CD4-positive, alpha-beta memory T cell (primary cell): ENCODE measurements at regions not wholly inside any gene's neighbourhood (a gene's known extent, or its start where the extent isn't known, plus 50 kb on each side); places are given as distances from the start of the nearest gene placed in this dataset.

Experiments used
- CTCF ChIA-PET: fragments of 350-600 bp; sonication (Branson Sonifier 250); formaldehyde crosslinking; loops from one replicate; lab custom pipeline; 2021; ENCODE audit warnings: inconsistent platforms; ENCODE audit not compliant: partially characterized antibody; lab: Charles Lee
- POLR2A ChIA-PET: fragments of 350-600 bp; sonication (Branson Sonifier 250); formaldehyde crosslinking; loops from one replicate; lab custom pipeline; 2021; ENCODE audit not compliant: partially characterized antibody; lab: Charles Lee
- DNase-seq, 5 donors: peaks; one replicate each; pipeline versions ENCODE4 v3.0.0 to v3.0.0-alpha.2; 2020 to 2022; ENCODE audit warnings: mixed read lengths in 1 of 5
- H3K27ac ChIP-seq: one replicate; pipeline ENCODE4 v1.7.0; 2013; ENCODE audit warnings: low read depth, low read length
- H3K27me3 ChIP-seq: 2 replicates; pipeline ENCODE4 v1.7.0; 2013; ENCODE audit warnings: mild to moderate bottlenecking, low read length, moderate library complexity; ENCODE audit not compliant: insufficient read depth
- H3K36me3 ChIP-seq: 2 replicates; pipeline ENCODE4 v1.7.0; 2013; ENCODE audit warnings: mild to moderate bottlenecking, low read length, moderate library complexity; ENCODE audit not compliant: insufficient read depth
- H3K4me1 ChIP-seq: 2 replicates; pipeline ENCODE4 v1.7.0; 2013; ENCODE audit warnings: mild to moderate bottlenecking, low read length, moderate library complexity; ENCODE audit not compliant: insufficient read depth
- H3K4me3 ChIP-seq, 2 donors: one replicate each; pipeline ENCODE4 v1.7.0; 2013; ENCODE audit warnings: low read length in 2 of 2, mild to moderate bottlenecking in 1 of 2
- H3K9me3 ChIP-seq, 2 donors: one replicate each; pipeline ENCODE4 v1.7.0; 2013; ENCODE audit warnings: low read length in 2 of 2, control low read depth in 1 of 2; ENCODE audit not compliant: control insufficient read depth in 1 of 2
- H3K27ac Mint-ChIP-seq, 7 donors: one replicate each; pipeline ENCODE4 v1.8.0; 2020 to 2021; ENCODE audit warnings: mixed read lengths in 7 of 7, mild to moderate bottlenecking in 6 of 7, inconsistent platforms in 3 of 7, moderate library complexity in 3 of 7
- H3K27me3 Mint-ChIP-seq, 2 donors: one replicate each; pipeline ENCODE4 v1.8.0; 2020 to 2021; ENCODE audit warnings: mixed read lengths in 2 of 2
- H3K36me3 Mint-ChIP-seq, 2 donors: one replicate each; pipeline ENCODE4 v1.8.0; 2020 to 2021; ENCODE audit warnings: mixed read lengths in 2 of 2, inconsistent platforms in 1 of 2, mild to moderate bottlenecking in 1 of 2
- H3K4me1 Mint-ChIP-seq, 4 donors: one replicate each; pipeline ENCODE4 v1.8.0; 2020 to 2021; ENCODE audit warnings: mixed read lengths in 4 of 4, mild to moderate bottlenecking in 1 of 4
- H3K4me3 Mint-ChIP-seq, 8 donors: one replicate each; pipeline ENCODE4 v1.8.0; 2020 to 2021; ENCODE audit warnings: mixed read lengths in 8 of 8, mild to moderate bottlenecking in 7 of 8, moderate library complexity in 6 of 8, inconsistent platforms in 3 of 8
- H3K9me3 Mint-ChIP-seq, 8 donors: one replicate each; pipeline ENCODE4 v1.8.0; 2020 to 2021; ENCODE audit warnings: mixed read lengths in 8 of 8, mild to moderate bottlenecking in 5 of 8, inconsistent platforms in 3 of 8, moderate library complexity in 1 of 8
- intact Hi-C: fragments of 100-400 bp; cut with micrococcal nuclease; formaldehyde crosslinking; loops from one replicate; pipeline ENCODE4 v1.15.1; 2023

GRCh38 chr22:47437636-47438035 is 675.2 kb downstream of the TBC1D22A start:
- Mint-ChIP-seq H3K4me1 (no peaks in the 10 kb centered on the region), H3K27ac (no peak overlapping the region), H3K27me3 (no peaks in the 10 kb centered on the region), H3K36me3 (peaks cover 0 to 7% of the 10 kb centered on the region in 2 donors), H3K9me3 (peaks cover 2 to 47% (median 16%) of the 10 kb centered on the region in 8 donors), H3K4me3 (no peak overlapping the region)
- no peak overlapping the region for H3K4me3 ChIP-seq
- DNase-seq = no peak
- H3K4me1 ChIP-seq = no peaks in the 10 kb centered on the region
- CTCF ChIA-PET = no interaction called here
- POLR2A ChIA-PET = no interaction called here
- no peaks in the 10 kb centered on the region for H3K27me3 ChIP-seq
- no peaks in the 10 kb centered on the region for H3K9me3 ChIP-seq
- H3K27ac ChIP-seq = no peak overlapping the region
- intact Hi-C loops = no loop called here
- no peaks in the 10 kb centered on the region for H3K36me3 ChIP-seq

- no peaks in the 10 kb centered on the region for H3K4me1 Mint-ChIP-seq
- H3K4me3 ChIP-seq = no peak overlapping the region
- POLR2A ChIA-PET = no interaction called here
- CTCF ChIA-PET = no interaction called here
- no peaks in the 10 kb centered on the region for H3K27me3 ChIP-seq
- intact Hi-C loops = no loop called here
- H3K27ac Mint-ChIP-seq = no peak overlapping the region
- H3K9me3 Mint-ChIP-seq = peaks cover 0 to 41% (median 11%) of the 10 kb centered on the region in 8 donors
- H3K4me3 Mint-ChIP-seq = no peak overlapping the region
- H3K27ac ChIP-seq = no peak overlapping the region
- no peaks in the 10 kb centered on the region for H3K27me3 Mint-ChIP-seq
- H3K9me3 ChIP-seq = no peaks in the 10 kb centered on the region
- peaks cover 0 to 4% of the 10 kb centered on the region in 2 donors for H3K36me3 Mint-ChIP-seq
- H3K4me1 ChIP-seq = no peaks in the 10 kb centered on the region
- DNase-seq = no peak
- no peaks in the 10 kb centered on the region for H3K36me3 ChIP-seq
Observed at GRCh38 chr22:47437110-47437509, 674.7 kb downstream of the TBC1D22A start.

- Mint-ChIP-seq H3K4me3 (no peak overlapping the region), H3K27me3 (no peaks in the 10 kb centered on the region), H3K4me1 (no peaks in the 10 kb centered on the region), H3K36me3 (peaks cover 0 to 4% of the 10 kb centered on the region in 2 donors), H3K27ac (peak overlapping the region in 1 of 7 donors; percentile 75), H3K9me3 (peaks cover 0 to 36% (median 9%) of the 10 kb centered on the region in 8 donors)
- Histone ChIP-seq H3K36me3 (no peaks in the 10 kb centered on the region), H3K9me3 (no peaks in the 10 kb centered on the region), H3K4me3 (no peak overlapping the region), H3K27ac (no peak overlapping the region), H3K4me1 (no peaks in the 10 kb centered on the region), H3K27me3 (no peaks in the 10 kb centered on the region)
- intact Hi-C loops = no loop called here
- no peak for DNase-seq
- POLR2A ChIA-PET = no interaction called here
- CTCF ChIA-PET = no interaction called here
Observed at GRCh38 chr22:47435826-47436225, 673.4 kb downstream of the TBC1D22A start.

GRCh38 chr22:47435204-47435487 is 672.7 kb downstream of the TBC1D22A start:
- Mint-ChIP-seq H3K4me1 (no peaks in the 10 kb centered on the region), H3K27ac (no peak overlapping the region), H3K4me3 (no peak overlapping the region), H3K27me3 (no peaks in the 10 kb centered on the region), H3K36me3 (peaks cover 0 to 4% of the 10 kb centered on the region in 2 donors), H3K9me3 (peaks cover 0 to 29% (median 7%) of the 10 kb centered on the region in 8 donors)
- no peak for DNase-seq
- Histone ChIP-seq H3K27me3 (no peaks in the 10 kb centered on the region), H3K27ac (no peak overlapping the region), H3K9me3 (no peaks in the 10 kb centered on the region), H3K36me3 (no peaks in the 10 kb centered on the region), H3K4me3 (no peak overlapping the region), H3K4me1 (no peaks in the 10 kb centered on the region)
- intact Hi-C loops = no loop called here
- POLR2A ChIA-PET = no interaction called here
- CTCF ChIA-PET = no interaction called here

- Mint-ChIP-seq H3K4me1 (no peaks in the 10 kb centered on the region), H3K27ac (no peak overlapping the region), H3K4me3 (no peak overlapping the region), H3K9me3 (peaks cover 0 to 29% (median 5%) of the 10 kb centered on the region in 8 donors), H3K36me3 (peaks cover 0 to 4% of the 10 kb centered on the region in 2 donors), H3K27me3 (no peaks in the 10 kb centered on the region)
- H3K27ac ChIP-seq = no peak overlapping the region
- no peaks in the 10 kb centered on the region for H3K27me3 ChIP-seq
- intact Hi-C loops = no loop called here
- H3K4me3 ChIP-seq = no peak overlapping the region
- no peaks in the 10 kb centered on the region for H3K4me1 ChIP-seq
- ChIA-PET CTCF (no interaction called here), POLR2A (no interaction called here)
- no peaks in the 10 kb centered on the region for H3K36me3 ChIP-seq
- DNase-seq = no peak
- no peaks in the 10 kb centered on the region for H3K9me3 ChIP-seq
Observed at GRCh38 chr22:47434336-47435203, 672.1 kb downstream of the TBC1D22A start.

- intact Hi-C loops = no loop called here
- Histone ChIP-seq H3K4me3 (no peak overlapping the region), H3K36me3 (no peaks in the 10 kb centered on the region), H3K27ac (no peak overlapping the region), H3K4me1 (no peaks in the 10 kb centered on the region), H3K9me3 (no peaks in the 10 kb centered on the region), H3K27me3 (no peaks in the 10 kb centered on the region)
- DNase-seq = no peak
- Mint-ChIP-seq H3K27ac (no peak overlapping the region), H3K36me3 (peaks cover 0 to 4% of the 10 kb centered on the region in 2 donors), H3K9me3 (peaks cover 0 to 27% (median 4%) of the 10 kb centered on the region in 8 donors), H3K4me1 (no peaks in the 10 kb centered on the region), H3K27me3 (peaks cover 0 to 2% of the 10 kb centered on the region in 2 donors), H3K4me3 (no peak overlapping the region)
- ChIA-PET CTCF (no interaction called here), POLR2A (no interaction called here)
Observed at GRCh38 chr22:47433627-47434026, 671.2 kb downstream of the TBC1D22A start.

- Mint-ChIP-seq H3K36me3 (peaks cover 0 to 4% of the 10 kb centered on the region in 2 donors), H3K27ac (no peak overlapping the region)
- H3K36me3 ChIP-seq = no peaks in the 10 kb centered on the region
Observed at GRCh38 chr22:47432683-47433082, 670.2 kb downstream of the TBC1D22A start.

More at GRCh38 chr22:47432683-47433082, 670.2 kb downstream of the TBC1D22A start:
- H3K27me3 ChIP-seq = no peaks in the 10 kb centered on the region
- Mint-ChIP-seq H3K27me3 (peaks cover 0 to 2% of the 10 kb centered on the region in 2 donors), H3K4me1 (no peaks in the 10 kb centered on the region), H3K9me3 (peaks cover 0 to 18% (median 5%) of the 10 kb centered on the region in 8 donors), H3K4me3 (no peak overlapping the region)
- no peaks in the 10 kb centered on the region for H3K9me3 ChIP-seq
- no peak overlapping the region for H3K27ac ChIP-seq
- ChIA-PET POLR2A (no interaction called here), CTCF (no interaction called here)
- no peak for DNase-seq
- H3K4me1 ChIP-seq = no peaks in the 10 kb centered on the region
- H3K4me3 ChIP-seq = no peak overlapping the region
- intact Hi-C loops = no loop called here
